T-cell (primary cell): ENCODE measurements at regions not wholly inside any gene's neighbourhood (a gene's known extent, or its start where the extent isn't known, plus 50 kb on each side); places are given as distances from the start of the nearest gene placed in this dataset.
"Not testable (repeated sequence)": the region's sequence is repeated elsewhere in the genome, so short reads cannot be mapped to it uniquely, and the experiment has no call there.

Source experiments
- ATAC-seq, 4 experiments: fragments of 200-7000 bp in 3 of 4; fragments of 150-1000 bp in 1 of 4; cut with Tn5 transposase; replicated peaks in 1 of 4; 1 replicate in 3 of 4; 2 replicates in 1 of 4; pipeline ENCODE4 v1.10.0; 2021; ENCODE audit warnings: moderate library complexity in 3 of 4, mild to moderate bottlenecking in 2 of 4, moderate number of reproducible peaks in 1 of 4
- CTCF ChIA-PET, 2 donors: fragments of 300-600 bp; sonication (Branson Sonifier 250); formaldehyde crosslinking; loops; one replicate each; lab custom pipeline; 2022; ENCODE audit warnings: antibody characterized with exemption in 2 of 2; lab: Charles Lee
- POLR2A ChIA-PET, 2 donors: fragments of 300-600 bp; sonication (Branson Sonifier 250); formaldehyde crosslinking; loops; one replicate each; lab custom pipeline; 2022; ENCODE audit warnings: antibody characterized with exemption in 2 of 2; lab: Charles Lee
- DNase-seq, 35 experiments: peaks; one replicate each; pipeline versions ENCODE4 v3.0.0 to v3.0.0-alpha.2; 2013 to 2023
- H3K27ac ChIP-seq: one replicate; pipeline ENCODE4 v1.5.1; 2013; ENCODE audit warnings: low read length
- H3K27me3 ChIP-seq, 2 experiments: replicated peaks in 1 of 2; 1 replicate in 1 of 2; 2 replicates in 1 of 2; pipeline versions ENCODE4 v1.6.1 to v1.7.0; 2013; ENCODE audit warnings: low read length in 1 of 2, mixed read lengths in 1 of 2; ENCODE audit not compliant: control insufficient read depth in 2 of 2, insufficient read depth in 2 of 2; ENCODE audit errors: extremely low read depth in 1 of 2
- H3K36me3 ChIP-seq, 2 donors: 1 replicate in 1 of 2; 2 replicates in 1 of 2; pipeline versions ENCODE4 v1.6.1 to v1.7.0; 2013; ENCODE audit warnings: low read length in 1 of 2; ENCODE audit not compliant: control insufficient read depth in 2 of 2, insufficient read depth in 1 of 2; ENCODE audit errors: extremely low read depth in 1 of 2
- H3K4me1 ChIP-seq, 2 experiments: 1 replicate in 1 of 2; 2 replicates in 1 of 2; pipeline versions ENCODE4 v1.6.1 to v1.7.0; 2013; ENCODE audit warnings: low read length in 2 of 2, mixed read lengths in 1 of 2; ENCODE audit not compliant: insufficient read depth in 2 of 2, control insufficient read depth in 1 of 2; ENCODE audit errors: extremely low read depth in 1 of 2
- H3K4me3 ChIP-seq, 2 donors: 1 replicate in 1 of 2; 2 replicates in 1 of 2; pipeline versions ENCODE4 v1.5.1 to v1.7.0; 2013; ENCODE audit warnings: mild to moderate bottlenecking in 2 of 2, low read length in 1 of 2, moderate library complexity in 1 of 2; ENCODE audit not compliant: control insufficient read depth in 1 of 2; ENCODE audit errors: extremely low read depth in 1 of 2
- H3K9me3 ChIP-seq: 2 replicates; pipeline ENCODE4 v1.7.0; 2013
- H3K27ac Mint-ChIP-seq, 2 donors: one replicate each; pipeline ENCODE4 v1.8.0; 2020 to 2021; ENCODE audit warnings: mild to moderate bottlenecking in 2 of 2, mixed read lengths in 2 of 2
- H3K27me3 Mint-ChIP-seq, 2 donors: one replicate each; pipeline ENCODE4 v1.8.0; 2021 to 2022; ENCODE audit warnings: mixed read lengths in 2 of 2
- H3K36me3 Mint-ChIP-seq: one replicate; pipeline ENCODE4 v1.8.0; 2021; ENCODE audit warnings: mixed read lengths
- H3K4me1 Mint-ChIP-seq, 3 donors: one replicate each; pipeline ENCODE4 v1.8.0; 2020 to 2022; ENCODE audit warnings: mixed read lengths in 3 of 3, mild to moderate bottlenecking in 1 of 3
- H3K4me3 Mint-ChIP-seq, 3 donors: one replicate each; pipeline ENCODE4 v1.8.0; 2020 to 2022; ENCODE audit warnings: mild to moderate bottlenecking in 3 of 3, mixed read lengths in 3 of 3, moderate library complexity in 3 of 3
- H3K9me3 Mint-ChIP-seq, 3 donors: one replicate each; pipeline ENCODE4 v1.8.0; 2020 to 2022; ENCODE audit warnings: mixed read lengths in 3 of 3
- WGBS: methylation state at CpG from one replicate; pipeline ENCODE4 v1.1.5; 2013; ENCODE audit warnings: missing lambda C conversion rate; ENCODE audit not compliant: insufficient coverage; 5-methylcytosine and 5-hydroxymethylcytosine counted together

DNA sequence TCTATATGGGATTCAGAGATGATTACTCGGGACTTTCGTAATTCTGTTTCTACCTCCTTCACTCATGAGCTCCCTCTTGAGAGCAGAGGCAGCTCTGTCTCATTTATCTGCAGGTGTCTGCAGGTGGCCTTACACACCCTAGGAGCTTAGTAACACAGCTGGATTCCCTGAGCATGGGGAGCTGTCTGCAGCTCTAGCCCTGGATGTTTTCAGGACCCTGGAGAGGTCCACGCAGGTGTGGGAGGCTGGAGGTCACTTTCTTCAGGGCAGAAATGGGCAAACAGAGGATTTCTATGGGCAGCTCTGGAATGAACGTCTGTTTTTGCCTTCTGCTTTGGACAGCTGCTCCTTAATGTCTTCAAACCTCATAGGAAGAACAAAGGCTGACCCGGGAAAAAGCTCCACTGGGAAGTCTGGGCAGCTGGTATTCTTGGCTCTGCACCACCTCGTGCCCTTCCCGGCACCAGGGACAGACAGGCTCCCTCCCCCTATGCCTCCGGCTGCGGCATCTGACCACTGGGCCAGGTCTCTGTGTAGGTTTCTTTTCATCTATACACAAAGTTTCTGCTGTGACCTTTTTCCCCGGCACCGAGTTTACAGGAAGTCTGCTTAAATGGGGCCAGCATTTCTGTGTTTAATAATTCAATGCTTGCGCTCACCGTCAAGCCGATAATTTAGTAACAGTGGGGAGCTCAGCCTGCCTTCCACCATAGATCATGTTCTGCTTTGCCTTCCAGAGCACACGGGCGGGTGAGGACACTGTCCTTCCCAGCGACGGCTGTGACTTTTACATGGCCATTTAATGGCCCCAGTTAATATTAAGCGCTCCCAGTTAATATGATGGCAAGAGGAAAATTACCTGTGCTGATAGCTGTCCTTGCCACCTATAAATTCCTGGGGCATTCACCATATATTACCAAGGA lies 320.2 kb upstream of the SFSWAP start:
- Histone ChIP-seq H3K27ac (no peak overlapping the region), H3K36me3 (no peaks in the 10 kb centered on the region), H3K9me3 (no peaks in the 10 kb centered on the region), H3K4me3 (no peak overlapping the region), H3K27me3 (peaks cover 0 to 47% of the 10 kb centered on the region in 2 experiments), H3K4me1 (no peaks in the 10 kb centered on the region)
- no peaks in the 10 kb centered on the region for H3K36me3 Mint-ChIP-seq
- ChIA-PET POLR2A (no interaction called here), CTCF (no interaction called here)
- H3K4me3 Mint-ChIP-seq: no peak overlapping the region
- no peaks in the 10 kb centered on the region for H3K9me3 Mint-ChIP-seq
- WGBS: 65% methylated on average over 16 of the region's 19 CpGs
- ATAC-seq: no peak
- H3K27me3 Mint-ChIP-seq: peaks cover 10 to 13% of the 10 kb centered on the region in 2 donors
- H3K4me1 Mint-ChIP-seq: no peaks in the 10 kb centered on the region
- H3K27ac Mint-ChIP-seq: no peak overlapping the region
- no peak for DNase-seq

DNA sequence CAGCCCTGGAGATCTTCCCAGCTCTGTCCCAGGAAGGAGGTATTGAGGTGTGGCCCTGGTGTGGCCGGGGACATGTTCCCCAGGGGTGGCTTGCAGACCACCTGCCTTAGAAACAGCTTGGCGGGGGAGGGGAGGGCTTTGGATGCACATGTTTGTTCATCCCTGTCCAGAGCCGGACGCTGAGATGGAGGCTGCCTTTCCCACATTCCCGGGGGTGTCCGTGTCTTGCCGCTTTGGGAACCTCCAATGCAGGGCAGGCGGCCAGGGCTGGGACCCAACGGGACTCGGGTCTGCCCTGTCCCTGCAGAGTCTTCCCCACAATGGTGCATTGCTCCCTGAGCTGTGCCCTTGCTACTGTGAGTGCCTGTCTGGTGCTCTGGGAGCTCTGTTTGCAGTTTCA lies 319.5 kb upstream of the SFSWAP start:
- ChIA-PET CTCF (no interaction called here), POLR2A (no interaction called here)
- Mint-ChIP-seq H3K36me3 (no peaks in the 10 kb centered on the region), H3K9me3 (no peaks in the 10 kb centered on the region), H3K4me1 (no peaks in the 10 kb centered on the region), H3K4me3 (no peak overlapping the region), H3K27ac (no peak overlapping the region), H3K27me3 (peaks cover 10 to 13% of the 10 kb centered on the region in 2 donors)
- ATAC-seq (no peak), DNase-seq (no peak)
- H3K9me3 ChIP-seq: no peaks in the 10 kb centered on the region
- WGBS: 80% methylated on average over 9 of the region's 10 CpGs
- H3K36me3 ChIP-seq: no peaks in the 10 kb centered on the region
- H3K4me3 ChIP-seq: no peak overlapping the region
- no peak overlapping the region for H3K27ac ChIP-seq
- H3K4me1 ChIP-seq: no peaks in the 10 kb centered on the region
- H3K27me3 ChIP-seq: peaks cover 0 to 40% of the 10 kb centered on the region in 2 experiments

DNA sequence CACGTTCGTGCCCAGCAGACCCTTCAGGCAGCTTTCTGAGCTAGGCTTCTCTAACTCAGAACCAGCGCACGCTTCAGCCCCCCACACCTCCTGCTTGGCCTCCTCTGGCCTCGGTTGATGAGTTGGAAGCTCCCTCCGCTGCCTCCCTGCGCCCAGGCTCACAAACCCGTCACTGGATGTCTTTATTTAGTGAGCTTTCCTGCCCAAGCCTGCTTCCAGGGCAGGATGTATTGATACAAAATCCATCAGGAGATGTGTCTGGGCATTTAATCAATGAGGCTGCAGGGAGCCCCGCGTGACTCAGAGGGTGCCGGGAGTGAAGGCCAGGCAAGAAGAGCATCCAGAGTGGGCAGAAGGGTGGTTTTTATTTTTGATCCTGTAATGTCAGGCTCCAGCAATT lies 316.1 kb upstream of the SFSWAP start:
- CTCF ChIA-PET, H3K27ac ChIP-seq, H3K4me3 ChIP-seq, POLR2A ChIA-PET, H3K36me3 ChIP-seq, H3K27ac Mint-ChIP-seq, H3K9me3 ChIP-seq, H3K4me3 Mint-ChIP-seq, ATAC-seq, H3K36me3 Mint-ChIP-seq, DNase-seq, H3K4me1 Mint-ChIP-seq, H3K4me1 ChIP-seq: not testable (repeated sequence)
- Mint-ChIP-seq H3K27me3 (peaks cover 10% of the 10 kb centered on the region in 2 donors), H3K9me3 (peaks cover 11 to 15% (median 11%) of the 10 kb centered on the region in 3 donors)
- peaks cover 0 to 20% of the 10 kb centered on the region in 2 experiments for H3K27me3 ChIP-seq
- WGBS: 53% methylated on average over 2 of the region's 11 CpGs

GRCh38 chr12:131395209-131395684 lies 315.6 kb upstream of the SFSWAP start:
- CTCF ChIA-PET, H3K4me3 ChIP-seq, H3K4me3 Mint-ChIP-seq, H3K36me3 ChIP-seq, H3K4me1 Mint-ChIP-seq, H3K27ac Mint-ChIP-seq, H3K36me3 Mint-ChIP-seq, ATAC-seq, POLR2A ChIA-PET, H3K27ac ChIP-seq, H3K4me1 ChIP-seq, H3K9me3 ChIP-seq, DNase-seq, H3K27me3 Mint-ChIP-seq: not testable (repeated sequence)
- peaks cover 0 to 17% of the 10 kb centered on the region in 2 experiments for H3K27me3 ChIP-seq
- 79% methylated on average over 5 of the region's 5 CpGs for WGBS
- peaks cover 11 to 15% (median 11%) of the 10 kb centered on the region in 3 donors for H3K9me3 Mint-ChIP-seq

DNA sequence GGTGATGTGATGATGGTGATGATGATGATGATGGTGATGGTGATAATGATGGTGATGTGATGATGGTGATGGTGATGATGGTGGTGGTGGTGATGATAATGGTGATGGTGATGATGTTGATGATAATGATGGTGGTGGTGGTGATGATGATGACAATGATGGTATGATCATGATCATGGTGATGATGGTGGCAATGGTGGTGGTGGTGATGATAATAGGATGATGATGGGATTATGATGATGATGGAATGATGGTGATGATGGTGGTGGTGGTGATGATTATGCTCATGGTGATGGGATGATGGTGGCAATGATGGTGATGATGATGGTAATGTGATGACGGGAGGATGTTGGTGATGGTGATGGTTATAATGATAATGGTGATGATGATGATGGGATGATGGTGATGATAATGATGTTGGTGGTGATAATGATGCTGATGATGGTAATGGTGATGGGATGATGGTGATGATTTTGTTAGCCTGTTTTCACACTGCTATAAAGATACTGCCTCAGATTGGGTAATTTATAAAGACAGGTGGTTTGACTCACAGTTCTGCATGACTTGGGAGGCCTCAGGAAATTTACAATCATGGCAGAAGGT lies 314.8 kb upstream of the SFSWAP start:
- CTCF ChIA-PET: no interaction called here
- Histone ChIP-seq H3K27ac (no peak overlapping the region), H3K36me3 (no peaks in the 10 kb centered on the region), H3K9me3 (no peaks in the 10 kb centered on the region), H3K4me3 (no peak overlapping the region), H3K27me3 (peaks cover 0 to 9% of the 10 kb centered on the region in 2 experiments), H3K4me1 (no peaks in the 10 kb centered on the region)
- Mint-ChIP-seq H3K36me3 (no peaks in the 10 kb centered on the region), H3K27me3 (peaks cover 3 to 4% of the 10 kb centered on the region in 2 donors), H3K4me3 (no peak overlapping the region), H3K4me1 (no peaks in the 10 kb centered on the region), H3K27ac (no peak overlapping the region), H3K9me3 (peaks cover 11 to 15% (median 11%) of the 10 kb centered on the region in 3 donors)
- 92% methylated on average over 1 of the region's 1 CpG for WGBS
- ATAC-seq: no peak
- POLR2A ChIA-PET: no interaction called here
- DNase-seq: no peak

DNA sequence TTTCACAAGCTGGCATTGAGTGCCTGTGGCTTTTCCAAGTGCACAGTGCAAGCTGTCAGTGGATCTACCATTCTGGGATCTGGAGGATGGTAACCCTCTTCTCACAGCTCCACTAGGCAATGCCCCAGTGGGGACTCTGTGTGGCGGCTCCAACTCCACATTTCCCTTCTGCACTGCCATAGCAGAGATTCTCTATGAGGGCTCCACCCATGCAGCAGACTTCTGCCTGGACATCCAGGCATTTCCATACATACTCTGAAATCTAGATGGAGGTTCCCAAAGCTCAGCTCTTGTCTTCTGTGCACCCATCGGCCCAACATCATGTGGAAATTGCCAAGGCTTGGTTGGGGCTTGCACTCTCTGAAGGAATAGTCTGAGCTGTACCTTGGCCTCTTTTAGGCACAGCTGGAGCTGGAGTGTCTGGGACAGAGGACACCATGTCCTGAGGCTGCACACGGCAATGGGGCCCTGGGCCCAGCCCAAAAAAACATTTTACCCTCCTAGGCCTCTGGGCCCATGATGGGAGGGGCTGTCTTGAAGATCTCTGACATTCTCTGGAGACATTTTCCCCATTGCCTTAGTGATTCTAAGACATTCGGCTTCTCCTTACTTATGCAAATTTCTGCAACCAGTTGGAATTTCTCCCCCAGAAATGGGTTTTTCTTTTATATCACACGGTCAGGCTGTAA lies 313.3 kb upstream of the SFSWAP start:
- no peak overlapping the region for H3K4me3 ChIP-seq
- H3K4me1 ChIP-seq: no peaks in the 10 kb centered on the region
- POLR2A ChIA-PET: no interaction called here
- Mint-ChIP-seq H3K9me3 (peaks cover 11 to 15% (median 11%) of the 10 kb centered on the region in 3 donors), H3K4me3 (no peak overlapping the region), H3K27ac (no peak overlapping the region), H3K27me3 (peaks cover 0 to 4% of the 10 kb centered on the region in 2 donors), H3K4me1 (no peaks in the 10 kb centered on the region), H3K36me3 (no peaks in the 10 kb centered on the region)
- H3K27me3 ChIP-seq: peaks cover 0 to 5% of the 10 kb centered on the region in 2 experiments
- H3K36me3 ChIP-seq: no peaks in the 10 kb centered on the region
- DNase-seq: no peak
- no peak overlapping the region for H3K27ac ChIP-seq
- WGBS: 45% methylated on average over 3 of the region's 5 CpGs
- no peaks in the 10 kb centered on the region for H3K9me3 ChIP-seq
- no peak for ATAC-seq
- CTCF ChIA-PET: no interaction called here
